Breast epithelium (tissue), 3 donors: ENCODE measurements at regions not wholly inside any gene's neighbourhood (a gene's known extent, or its start where the extent isn't known, plus 50 kb on each side); places are given as distances from the start of the nearest gene placed in this dataset.

Experiments used
- POLR2A ChIP-seq: fragments of 450-650 bp; IDR thresholded peaks from one replicate; pipeline ENCODE4 v1.6.1; 2016; ENCODE audit warnings: antibody characterized with exemption, mild to moderate bottlenecking, moderate library complexity
- POLR2AphosphoS5 ChIP-seq, 3 donors: sonication (generic); formaldehyde crosslinking; IDR thresholded peaks; one replicate each; pipeline ENCODE4 v1.6.1; 2017; ENCODE audit warnings: antibody characterized with exemption in 3 of 3
- TF ChIP-seq, protein P1 (sequence below), 3 donors: fragments of 450-650 bp; IDR thresholded peaks; one replicate each; pipeline ENCODE4 v1.5.1; 2016 to 2017; ENCODE audit warnings: antibody characterized with exemption in 3 of 3, mild to moderate bottlenecking in 3 of 3, moderate library complexity in 3 of 3

DNA sequence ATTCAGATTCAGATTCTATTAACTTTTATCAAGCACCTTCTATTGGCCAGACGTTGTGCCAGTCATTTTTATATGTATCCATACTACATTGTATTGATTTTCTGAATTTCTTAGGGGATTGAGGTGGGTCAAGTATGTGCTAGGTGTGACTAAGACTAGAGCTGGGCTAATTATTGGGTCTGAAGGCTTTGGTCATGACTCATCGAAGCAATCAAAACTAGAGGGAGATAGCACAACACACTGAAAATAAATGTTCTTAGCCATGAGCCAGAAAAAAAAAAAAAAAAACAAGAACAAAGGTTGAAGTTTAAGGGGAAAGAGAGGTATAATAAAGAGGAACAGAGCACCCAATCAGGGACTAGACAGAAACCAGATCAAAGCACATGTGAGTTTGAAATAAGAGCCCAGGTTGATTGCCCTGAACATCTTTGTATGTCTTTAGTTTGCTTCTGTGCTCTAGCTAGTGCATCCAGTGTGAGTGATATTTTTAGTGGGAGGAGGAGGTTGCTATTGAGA lies 171.6 kb upstream of the FOXP2 start:
- TF ChIP-seq POLR2A, result no peak
- TF ChIP-seq, protein P1, sequence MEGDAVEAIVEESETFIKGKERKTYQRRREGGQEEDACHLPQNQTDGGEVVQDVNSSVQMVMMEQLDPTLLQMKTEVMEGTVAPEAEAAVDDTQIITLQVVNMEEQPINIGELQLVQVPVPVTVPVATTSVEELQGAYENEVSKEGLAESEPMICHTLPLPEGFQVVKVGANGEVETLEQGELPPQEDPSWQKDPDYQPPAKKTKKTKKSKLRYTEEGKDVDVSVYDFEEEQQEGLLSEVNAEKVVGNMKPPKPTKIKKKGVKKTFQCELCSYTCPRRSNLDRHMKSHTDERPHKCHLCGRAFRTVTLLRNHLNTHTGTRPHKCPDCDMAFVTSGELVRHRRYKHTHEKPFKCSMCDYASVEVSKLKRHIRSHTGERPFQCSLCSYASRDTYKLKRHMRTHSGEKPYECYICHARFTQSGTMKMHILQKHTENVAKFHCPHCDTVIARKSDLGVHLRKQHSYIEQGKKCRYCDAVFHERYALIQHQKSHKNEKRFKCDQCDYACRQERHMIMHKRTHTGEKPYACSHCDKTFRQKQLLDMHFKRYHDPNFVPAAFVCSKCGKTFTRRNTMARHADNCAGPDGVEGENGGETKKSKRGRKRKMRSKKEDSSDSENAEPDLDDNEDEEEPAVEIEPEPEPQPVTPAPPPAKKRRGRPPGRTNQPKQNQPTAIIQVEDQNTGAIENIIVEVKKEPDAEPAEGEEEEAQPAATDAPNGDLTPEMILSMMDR (IDR thresholded peaks at IDR 0.05), result no peak
- no peak for TF ChIP-seq POLR2AphosphoS5 (IDR thresholded peaks at IDR 0.05)
